ENCODE measurements at regions not wholly inside any gene's neighbourhood (a gene's known extent, or its start where the extent isn't known, plus 50 kb on each side); places are given as distances from the start of the nearest gene placed in this dataset.

- H3K4me3 ChIP-seq (ENCODE audit: low read depth in 1 of 2, low read length in 2 of 2): no peak overlapping the region
- no peaks in the 10 kb centered on the region for H3K36me3 ChIP-seq (ENCODE audit: control insufficient read depth in 1 of 2, insufficient read depth in 2 of 2, low read length in 2 of 2)
- no peaks in the 10 kb centered on the region for H3K27me3 ChIP-seq (ENCODE audit: low read depth, low read length)
Observed at GRCh38 chr11:112310848-112311247, 50.2 kb upstream of the PLET1 start.

GRCh38 chr11:112315057-112315720 is 54.5 kb upstream of the PLET1 start:
- Histone ChIP-seq H3K9me3 (ENCODE audit: control insufficient read depth in 1 of 2, low read length in 2 of 2) (no peaks in the 10 kb centered on the region), H3K27ac (ENCODE audit: low read length) (no peak overlapping the region), H3K36me3 (ENCODE audit: control insufficient read depth in 1 of 2, insufficient read depth in 2 of 2, low read length in 2 of 2) (no peaks in the 10 kb centered on the region), H3K27me3 (ENCODE audit: low read depth, low read length) (no peaks in the 10 kb centered on the region), H3K4me3 (ENCODE audit: low read depth in 1 of 2, low read length in 2 of 2) (no peak overlapping the region), H3K4me1 (ENCODE audit: control insufficient read depth in 1 of 2, insufficient read depth in 2 of 2, low read length in 2 of 2) (peaks cover 0 to 10% of the 10 kb centered on the region in 2 donors)

More at GRCh38 chr11:112310848-112311247, 50.2 kb upstream of the PLET1 start:
- Histone ChIP-seq H3K27ac (ENCODE audit: low read length) (no peak overlapping the region), H3K4me1 (ENCODE audit: control insufficient read depth in 1 of 2, insufficient read depth in 2 of 2, low read length in 2 of 2) (no peaks in the 10 kb centered on the region), H3K9me3 (ENCODE audit: control insufficient read depth in 1 of 2, low read length in 2 of 2) (no peaks in the 10 kb centered on the region)

GRCh38 chr11:112315861-112316739 is 55.4 kb upstream of the PLET1 start:
- H3K9me3 ChIP-seq (ENCODE audit: control insufficient read depth in 1 of 2, low read length in 2 of 2): no peaks in the 10 kb centered on the region
- no peak overlapping the region for H3K4me3 ChIP-seq (ENCODE audit: low read depth in 1 of 2, low read length in 2 of 2)
- H3K36me3 ChIP-seq (ENCODE audit: control insufficient read depth in 1 of 2, insufficient read depth in 2 of 2, low read length in 2 of 2): no peaks in the 10 kb centered on the region
- no peak overlapping the region for H3K27ac ChIP-seq (ENCODE audit: low read length)
- peaks cover 5 to 18% of the 10 kb centered on the region in 2 donors for H3K4me1 ChIP-seq (ENCODE audit: control insufficient read depth in 1 of 2, insufficient read depth in 2 of 2, low read length in 2 of 2)
- no peaks in the 10 kb centered on the region for H3K27me3 ChIP-seq (ENCODE audit: low read depth, low read length)

- Histone ChIP-seq H3K36me3 (ENCODE audit: control insufficient read depth in 1 of 2, insufficient read depth in 2 of 2, low read length in 2 of 2) (no peaks in the 10 kb centered on the region), H3K4me1 (ENCODE audit: control insufficient read depth in 1 of 2, insufficient read depth in 2 of 2, low read length in 2 of 2) (peaks cover 7 to 20% of the 10 kb centered on the region in 2 donors), H3K27me3 (ENCODE audit: low read depth, low read length) (no peaks in the 10 kb centered on the region), H3K4me3 (ENCODE audit: low read depth in 1 of 2, low read length in 2 of 2) (no peak overlapping the region), H3K27ac (ENCODE audit: low read length) (no peak overlapping the region), H3K9me3 (ENCODE audit: control insufficient read depth in 1 of 2, low read length in 2 of 2) (no peaks in the 10 kb centered on the region)
Observed at GRCh38 chr11:112316971-112317370, 56.3 kb upstream of the PLET1 start.

- H3K4me1 ChIP-seq (ENCODE audit: control insufficient read depth in 1 of 2, insufficient read depth in 2 of 2, low read length in 2 of 2): peaks cover 7 to 20% of the 10 kb centered on the region in 2 donors
- H3K27me3 ChIP-seq (ENCODE audit: low read depth, low read length): no peaks in the 10 kb centered on the region
- no peaks in the 10 kb centered on the region for H3K9me3 ChIP-seq (ENCODE audit: control insufficient read depth in 1 of 2, low read length in 2 of 2)
- no peak overlapping the region for H3K4me3 ChIP-seq (ENCODE audit: low read depth in 1 of 2, low read length in 2 of 2)
- H3K36me3 ChIP-seq (ENCODE audit: control insufficient read depth in 1 of 2, insufficient read depth in 2 of 2, low read length in 2 of 2): no peaks in the 10 kb centered on the region
- no peak overlapping the region for H3K27ac ChIP-seq (ENCODE audit: low read length)
Observed at GRCh38 chr11:112318184-112318591, 57.5 kb upstream of the PLET1 start.

- H3K4me3 ChIP-seq (ENCODE audit: low read depth in 1 of 2, low read length in 2 of 2): no peak overlapping the region
- H3K4me1 ChIP-seq (ENCODE audit: control insufficient read depth in 1 of 2, insufficient read depth in 2 of 2, low read length in 2 of 2): peaks cover 7 to 20% of the 10 kb centered on the region in 2 donors
- H3K27ac ChIP-seq (ENCODE audit: low read length): no peak overlapping the region
- no peaks in the 10 kb centered on the region for H3K27me3 ChIP-seq (ENCODE audit: low read depth, low read length)
- no peaks in the 10 kb centered on the region for H3K9me3 ChIP-seq (ENCODE audit: control insufficient read depth in 1 of 2, low read length in 2 of 2)
- no peaks in the 10 kb centered on the region for H3K36me3 ChIP-seq (ENCODE audit: control insufficient read depth in 1 of 2, insufficient read depth in 2 of 2, low read length in 2 of 2)
Observed at GRCh38 chr11:112318661-112319060, 58.0 kb upstream of the PLET1 start.

- Histone ChIP-seq H3K4me3 (ENCODE audit: low read depth in 1 of 2, low read length in 2 of 2) (no peak overlapping the region), H3K27me3 (ENCODE audit: low read depth, low read length) (no peaks in the 10 kb centered on the region), H3K27ac (ENCODE audit: low read length) (no peak overlapping the region), H3K9me3 (ENCODE audit: control insufficient read depth in 1 of 2, low read length in 2 of 2) (no peaks in the 10 kb centered on the region), H3K4me1 (ENCODE audit: control insufficient read depth in 1 of 2, insufficient read depth in 2 of 2, low read length in 2 of 2) (peaks cover 7 to 20% of the 10 kb centered on the region in 2 donors), H3K36me3 (ENCODE audit: control insufficient read depth in 1 of 2, insufficient read depth in 2 of 2, low read length in 2 of 2) (no peaks in the 10 kb centered on the region)
Observed at GRCh38 chr11:112320668-112321067, 60.0 kb upstream of the PLET1 start.

- no peaks in the 10 kb centered on the region for H3K36me3 ChIP-seq (ENCODE audit: control insufficient read depth in 1 of 2, insufficient read depth in 2 of 2, low read length in 2 of 2)
- H3K27ac ChIP-seq (ENCODE audit: low read length): no peak overlapping the region
- no peaks in the 10 kb centered on the region for H3K27me3 ChIP-seq (ENCODE audit: low read depth, low read length)
- H3K4me1 ChIP-seq (ENCODE audit: control insufficient read depth in 1 of 2, insufficient read depth in 2 of 2, low read length in 2 of 2): peaks cover 7 to 20% of the 10 kb centered on the region in 2 donors
- no peak overlapping the region for H3K4me3 ChIP-seq (ENCODE audit: low read depth in 1 of 2, low read length in 2 of 2)
- H3K9me3 ChIP-seq (ENCODE audit: control insufficient read depth in 1 of 2, low read length in 2 of 2): no peaks in the 10 kb centered on the region
Observed at GRCh38 chr11:112321501-112322172, 61.0 kb upstream of the PLET1 start.

DNA sequence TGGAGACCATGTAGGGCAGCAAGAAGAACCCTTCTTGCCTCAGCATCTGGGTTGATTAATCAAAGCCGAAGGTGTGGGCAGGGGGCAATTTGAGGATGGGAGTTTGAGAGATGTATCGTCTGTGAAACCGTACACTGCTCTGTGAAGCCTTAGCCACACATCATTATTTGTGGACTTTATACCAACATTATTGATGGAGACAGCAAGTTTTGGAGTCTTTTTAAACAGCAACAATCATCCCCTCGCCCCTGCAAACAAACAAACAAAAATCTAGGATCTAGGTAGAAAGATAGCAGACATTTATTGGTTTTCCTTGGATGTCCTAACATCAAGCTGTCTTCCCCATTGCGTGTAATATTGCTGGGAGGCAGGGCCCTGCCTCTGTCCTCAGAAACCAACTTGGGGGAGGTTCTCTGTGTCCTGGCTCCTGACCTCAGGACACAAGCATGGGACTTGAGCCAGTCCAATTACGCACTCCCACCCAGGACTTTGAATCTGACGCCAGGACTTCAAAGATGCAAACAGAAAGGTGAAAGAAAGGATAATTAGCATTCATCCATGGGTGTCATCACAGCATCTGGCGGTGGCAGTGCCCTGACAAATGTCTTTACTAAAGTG is 61.6 kb upstream of the PLET1 start:
- H3K36me3 ChIP-seq (ENCODE audit: control insufficient read depth in 1 of 2, insufficient read depth in 2 of 2, low read length in 2 of 2): no peaks in the 10 kb centered on the region
- H3K27ac ChIP-seq (ENCODE audit: low read length): no peak overlapping the region
- H3K27me3 ChIP-seq (ENCODE audit: low read depth, low read length): no peaks in the 10 kb centered on the region
- no peaks in the 10 kb centered on the region for H3K9me3 ChIP-seq (ENCODE audit: control insufficient read depth in 1 of 2, low read length in 2 of 2)
- H3K4me3 ChIP-seq (ENCODE audit: low read depth in 1 of 2, low read length in 2 of 2): no peak overlapping the region
- H3K4me1 ChIP-seq (ENCODE audit: control insufficient read depth in 1 of 2, insufficient read depth in 2 of 2, low read length in 2 of 2): peaks cover 7 to 20% of the 10 kb centered on the region in 2 donors

DNA sequence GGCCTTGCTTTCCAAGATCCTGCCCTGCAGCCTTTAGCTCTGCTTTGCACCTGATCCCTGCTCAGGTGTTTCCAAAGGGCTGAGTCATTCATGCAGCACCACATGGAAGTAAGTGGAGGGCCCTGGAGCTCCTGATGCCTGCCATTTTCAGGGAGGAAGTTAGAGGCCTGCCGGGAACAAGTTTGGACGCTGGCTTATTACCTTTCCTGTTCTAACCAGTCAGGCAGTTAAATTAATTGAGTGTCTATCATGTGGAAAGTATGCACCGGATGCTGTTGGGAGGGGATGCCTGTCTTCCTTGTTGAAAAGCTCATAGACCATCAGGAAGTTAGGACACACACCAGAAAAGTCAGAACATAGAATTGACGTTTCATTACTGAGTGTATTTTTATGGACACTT is 73.7 kb upstream of the PLET1 start:
- Histone ChIP-seq H3K36me3 (ENCODE audit: control insufficient read depth in 1 of 2, insufficient read depth in 2 of 2, low read length in 2 of 2) (no peaks in the 10 kb centered on the region), H3K27ac (ENCODE audit: low read length) (no peak overlapping the region), H3K27me3 (ENCODE audit: low read depth, low read length) (no peaks in the 10 kb centered on the region), H3K9me3 (ENCODE audit: control insufficient read depth in 1 of 2, low read length in 2 of 2) (peaks cover 0 to 2% of the 10 kb centered on the region in 2 donors), H3K4me1 (ENCODE audit: control insufficient read depth in 1 of 2, insufficient read depth in 2 of 2, low read length in 2 of 2) (no peaks in the 10 kb centered on the region), H3K4me3 (ENCODE audit: low read depth in 1 of 2, low read length in 2 of 2) (no peak overlapping the region)

GRCh38 chr11:112336356-112336886 is 75.8 kb upstream of the PLET1 start:
- Histone ChIP-seq H3K27ac (ENCODE audit: low read length) (no peak overlapping the region), H3K4me3 (ENCODE audit: low read depth in 1 of 2, low read length in 2 of 2) (no peak overlapping the region), H3K4me1 (ENCODE audit: control insufficient read depth in 1 of 2, insufficient read depth in 2 of 2, low read length in 2 of 2) (no peaks in the 10 kb centered on the region), H3K27me3 (ENCODE audit: low read depth, low read length) (no peaks in the 10 kb centered on the region), H3K9me3 (ENCODE audit: control insufficient read depth in 1 of 2, low read length in 2 of 2) (no peaks in the 10 kb centered on the region), H3K36me3 (ENCODE audit: control insufficient read depth in 1 of 2, insufficient read depth in 2 of 2, low read length in 2 of 2) (no peaks in the 10 kb centered on the region)

Measured in muscle layer of duodenum (tissue), 2 donors.